AG04450 (cell line): ENCODE measurements at regions not wholly inside any gene's neighbourhood (a gene's known extent, or its start where the extent isn't known, plus 50 kb on each side); places are given as distances from the start of the nearest gene placed in this dataset.

Experiments used
- CTCF ChIA-PET: fragments of 300-600, 350-600 bp; formaldehyde crosslinking; extraction: SDS; loops from one replicate; lab custom pipeline; 2022; ENCODE audit warnings: antibody characterized with exemption, inconsistent platforms; lab: Charles Lee
- POLR2A ChIA-PET: fragments of 350-600 bp; formaldehyde crosslinking; extraction: SDS; loops from one replicate; lab custom pipeline; 2021; ENCODE audit warnings: antibody characterized with exemption, inconsistent platforms; lab: Yijun Ruan, JAX
- DNase-seq: peaks from one replicate; pipeline ENCODE4 v3.0.0-alpha.2; 2011; ENCODE audit warnings: low read depth, low spot score
- H3K27ac ChIP-seq: one replicate; pipeline ENCODE4 v1.5.1; 2012; ENCODE audit warnings: low read depth, low read length, control low read depth
- H3K27me3 ChIP-seq: one replicate; pipeline ENCODE4 v1.6.0; 2012; ENCODE audit warnings: low read length; ENCODE audit not compliant: control insufficient read depth, insufficient read depth
- H3K4me3 ChIP-seq: 2 replicates; pipeline ENCODE4 v1.5.1; 2011; ENCODE audit warnings: mild to moderate bottlenecking, low read depth, low read length, control low read depth
- H3K9me3 ChIP-seq: 2 replicates; pipeline ENCODE4 v1.5.1; 2012; ENCODE audit warnings: low read length; ENCODE audit not compliant: control insufficient read depth, insufficient read depth
- TF ChIP-seq, protein P1 (sequence below): IDR thresholded peaks from 2 replicates; pipeline ENCODE4 v1.5.1; 2011; ENCODE audit warnings: low read depth, low read length, control low read depth, inconsistent platforms

DNA sequence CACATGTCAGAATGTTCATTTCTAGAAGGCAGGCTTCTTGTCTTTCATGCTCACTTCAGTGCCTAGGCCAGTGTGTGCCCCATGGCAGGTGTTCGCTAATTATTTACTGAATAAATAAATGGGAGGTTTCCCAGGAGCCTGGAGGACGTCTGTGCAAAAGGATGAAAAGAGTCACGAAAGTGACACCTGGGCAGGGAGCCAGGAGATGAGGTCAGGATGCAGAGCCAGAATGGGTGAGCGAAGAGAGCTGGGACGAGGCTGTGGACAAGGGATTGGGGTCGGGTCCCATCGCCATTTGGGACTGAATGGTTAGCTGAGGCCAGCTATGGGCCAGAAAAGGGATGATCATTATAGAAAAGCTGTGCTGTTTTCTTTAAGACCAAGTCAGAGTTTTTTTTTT lies 560.4 kb downstream of the TBC1D22A start:
- DNase-seq, result no peak
- ChIA-PET POLR2A (no interaction called here), CTCF (interaction anchor here (1.2 kb wide), 1 partner anchor 477 kb away, joined by 4 read pairs; no protein-coding TSS in a partner anchor)
- TF ChIP-seq, protein P1, sequence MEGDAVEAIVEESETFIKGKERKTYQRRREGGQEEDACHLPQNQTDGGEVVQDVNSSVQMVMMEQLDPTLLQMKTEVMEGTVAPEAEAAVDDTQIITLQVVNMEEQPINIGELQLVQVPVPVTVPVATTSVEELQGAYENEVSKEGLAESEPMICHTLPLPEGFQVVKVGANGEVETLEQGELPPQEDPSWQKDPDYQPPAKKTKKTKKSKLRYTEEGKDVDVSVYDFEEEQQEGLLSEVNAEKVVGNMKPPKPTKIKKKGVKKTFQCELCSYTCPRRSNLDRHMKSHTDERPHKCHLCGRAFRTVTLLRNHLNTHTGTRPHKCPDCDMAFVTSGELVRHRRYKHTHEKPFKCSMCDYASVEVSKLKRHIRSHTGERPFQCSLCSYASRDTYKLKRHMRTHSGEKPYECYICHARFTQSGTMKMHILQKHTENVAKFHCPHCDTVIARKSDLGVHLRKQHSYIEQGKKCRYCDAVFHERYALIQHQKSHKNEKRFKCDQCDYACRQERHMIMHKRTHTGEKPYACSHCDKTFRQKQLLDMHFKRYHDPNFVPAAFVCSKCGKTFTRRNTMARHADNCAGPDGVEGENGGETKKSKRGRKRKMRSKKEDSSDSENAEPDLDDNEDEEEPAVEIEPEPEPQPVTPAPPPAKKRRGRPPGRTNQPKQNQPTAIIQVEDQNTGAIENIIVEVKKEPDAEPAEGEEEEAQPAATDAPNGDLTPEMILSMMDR, result no peak
- H3K9me3 ChIP-seq, result peaks cover 13% of the 10 kb centered on the region; the same call in 1 of the 2 replicates
- no peak overlapping the region for H3K4me3 ChIP-seq
- no peak overlapping the region for H3K27ac ChIP-seq
- H3K27me3 ChIP-seq, result no peaks in the 10 kb centered on the region

DNA sequence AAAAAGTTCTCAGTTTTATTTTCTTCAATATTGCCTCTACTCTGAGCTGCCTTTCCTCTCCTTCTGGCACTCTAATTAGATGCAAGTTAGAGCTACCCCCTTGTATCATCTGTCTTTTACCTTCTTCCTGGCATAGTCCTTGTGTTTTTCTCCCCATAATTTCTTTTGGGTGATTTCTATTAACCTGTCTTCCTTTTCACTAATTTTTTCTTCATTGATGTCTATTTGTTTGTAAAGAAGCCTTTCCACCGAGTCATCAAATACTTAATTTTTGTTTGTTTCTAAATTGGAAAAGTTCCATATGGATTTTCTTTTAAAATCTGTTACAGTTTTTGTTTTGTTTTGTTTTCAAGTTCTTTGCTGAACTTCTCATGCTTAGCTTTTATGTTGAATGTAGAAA lies 558.1 kb downstream of the TBC1D22A start:
- DNase-seq, result no peak
- H3K4me3 ChIP-seq, result no peak overlapping the region
- TF ChIP-seq, protein P1, result no peak
- ChIA-PET CTCF (no interaction called here), POLR2A (no interaction called here)
- H3K27ac ChIP-seq, result no peak overlapping the region
- peaks cover 13% of the 10 kb centered on the region; the same call in 1 of the 2 replicates for H3K9me3 ChIP-seq
- no peaks in the 10 kb centered on the region for H3K27me3 ChIP-seq

DNA sequence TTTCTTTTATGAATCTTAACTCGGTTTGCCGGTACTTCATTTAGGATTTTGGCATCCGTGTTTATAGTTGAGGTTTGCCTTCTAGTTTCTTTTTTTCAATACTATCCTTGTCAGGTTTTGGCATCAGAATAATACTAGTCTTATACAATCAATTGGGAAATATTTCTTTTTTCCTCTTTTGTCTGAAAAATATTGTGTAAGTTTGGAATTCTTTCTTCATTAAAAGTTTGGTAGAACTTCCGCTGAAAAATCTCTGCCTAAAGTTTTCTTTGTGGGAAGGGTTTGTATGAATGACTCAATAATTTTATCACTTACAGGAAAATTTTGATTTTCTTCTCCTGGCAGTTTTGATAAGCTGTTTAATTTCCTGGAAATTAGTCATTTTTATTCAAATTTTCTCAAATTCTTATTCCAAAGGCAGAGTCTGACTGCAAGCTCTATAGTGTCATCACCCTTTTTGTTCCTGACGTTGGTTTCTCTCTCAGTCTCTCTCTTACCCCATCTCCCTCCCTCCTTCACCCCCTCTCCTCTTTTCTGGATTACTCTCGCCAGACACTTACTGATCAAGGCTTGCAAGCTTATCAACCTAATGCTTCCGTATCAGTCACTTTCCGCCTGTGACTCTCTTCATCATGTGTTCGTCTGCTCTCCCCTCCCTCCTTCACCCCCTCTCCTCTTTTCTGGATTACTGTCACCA lies 555.7 kb downstream of the TBC1D22A start:
- Histone ChIP-seq H3K9me3 (peaks cover 13% of the 10 kb centered on the region; the same call in 1 of the 2 replicates), H3K4me3 (no peak overlapping the region), H3K27me3 (no peaks in the 10 kb centered on the region), H3K27ac (no peak overlapping the region)
- ChIA-PET POLR2A (no interaction called here), CTCF (no interaction called here)
- no peak for DNase-seq
- TF ChIP-seq, protein P1, result no peak

DNA sequence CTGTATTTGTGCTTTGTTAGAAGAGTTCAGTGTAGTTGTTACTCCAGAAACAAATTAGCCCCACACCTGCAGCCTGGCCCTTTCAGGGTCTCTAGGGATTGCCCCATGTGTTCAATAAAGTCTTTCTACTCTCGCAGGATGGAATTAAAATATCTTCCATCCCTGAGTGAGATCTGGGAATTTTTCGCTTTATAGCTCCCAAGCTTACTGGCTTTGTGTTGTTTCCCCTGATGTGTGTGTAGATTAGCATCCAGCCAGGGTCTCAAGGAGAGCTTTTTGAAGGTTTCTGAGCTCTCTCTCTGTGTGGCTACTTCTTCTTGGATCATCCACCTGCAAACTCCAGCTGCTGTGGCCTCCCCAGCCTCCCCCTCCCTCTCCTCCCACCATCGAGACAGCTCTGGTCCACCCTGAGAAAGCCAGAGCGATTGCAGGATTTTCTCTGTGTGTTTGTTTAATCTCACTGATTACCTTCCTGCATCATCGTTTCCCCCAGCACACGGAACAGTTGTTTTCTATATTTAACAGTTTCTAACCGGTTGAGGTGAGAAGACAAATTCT lies 553.5 kb downstream of the TBC1D22A start:
- no peak for DNase-seq
- H3K4me3 ChIP-seq, result no peak overlapping the region
- ChIA-PET CTCF (interaction anchor here (0.9 kb wide), 1 partner anchor 13 kb away, joined by 3 read pairs; no protein-coding TSS in a partner anchor), POLR2A (no interaction called here)
- peaks cover 6% of the 10 kb centered on the region for H3K9me3 ChIP-seq
- H3K27ac ChIP-seq, result no peak overlapping the region
- TF ChIP-seq, protein P1, result no peak
- H3K27me3 ChIP-seq, result no peaks in the 10 kb centered on the region

DNA sequence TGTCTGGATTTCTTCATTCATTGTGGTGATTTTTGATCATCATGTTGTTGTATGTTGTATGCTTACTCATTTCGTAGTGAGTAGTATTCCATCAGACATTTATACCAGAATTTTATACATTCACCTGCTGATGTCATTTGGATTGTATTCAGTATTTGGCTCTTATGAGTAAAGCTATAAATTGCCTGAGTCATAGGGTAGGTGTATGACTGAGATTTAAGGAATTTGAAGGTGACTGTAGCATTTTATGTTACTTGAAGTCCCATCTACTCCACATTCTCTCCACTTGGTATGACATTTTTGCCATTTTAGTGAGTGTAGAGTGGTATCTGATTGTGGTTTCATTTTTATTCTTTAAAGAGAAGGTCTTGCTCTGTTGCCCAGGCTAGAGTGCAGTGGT lies 548.2 kb downstream of the TBC1D22A start:
- TF ChIP-seq, protein P1, result no peak
- POLR2A ChIA-PET, result no interaction called here

More for the DNA sequence above, 548.2 kb downstream of the TBC1D22A start:
- no peak overlapping the region for H3K4me3 ChIP-seq
- CTCF ChIA-PET, result interaction anchor here (1.4 kb wide), 1 partner anchor 26 kb away, joined by 5 read pairs; no protein-coding TSS in a partner anchor
- DNase-seq, result no peak
- no peak overlapping the region for H3K27ac ChIP-seq
- no peaks in the 10 kb centered on the region for H3K27me3 ChIP-seq
- H3K9me3 ChIP-seq, result no peaks in the 10 kb centered on the region; the same call in 1 of the 2 replicates
